Suprapubic skin (tissue), 4 donors: ENCODE measurements at regions not wholly inside any gene's neighbourhood (a gene's known extent, or its start where the extent isn't known, plus 50 kb on each side); places are given as distances from the start of the nearest gene placed in this dataset.

Experiments used
- DNase-seq, 2 donors: peaks; one replicate each; pipeline ENCODE4 v3.0.0-alpha.2; 2019; ENCODE audit warnings: low spot score in 2 of 2
- H3K27ac ChIP-seq: fragments of 200-600 bp; sonication (generic); one replicate; pipeline ENCODE4 v1.5.1; 2019
- H3K27me3 ChIP-seq: fragments of 200-600 bp; sonication (generic); one replicate; pipeline ENCODE4 v1.5.1; 2019
- H3K36me3 ChIP-seq: fragments of 200-600 bp; sonication (generic); one replicate; pipeline ENCODE4 v1.5.1; 2019
- H3K4me1 ChIP-seq: fragments of 200-600 bp; sonication (generic); one replicate; pipeline ENCODE4 v1.5.1; 2019
- H3K4me3 ChIP-seq: fragments of 200-600 bp; sonication (generic); one replicate; pipeline ENCODE4 v1.5.1; 2019; ENCODE audit warnings: mild to moderate bottlenecking
- H3K9me3 ChIP-seq: fragments of 200-600 bp; sonication (generic); one replicate; pipeline ENCODE4 v1.5.1; 2019
- EP300 ChIP-seq: sonication (generic); formaldehyde crosslinking; IDR thresholded peaks from one replicate; pipeline ENCODE4 v1.6.1; 2017; ENCODE audit warnings: antibody characterized with exemption
- POLR2A ChIP-seq, 2 donors: fragments of 450-650 bp; IDR thresholded peaks; one replicate each; pipeline ENCODE4 v1.6.1; 2017; ENCODE audit warnings: antibody characterized with exemption in 2 of 2, mild to moderate bottlenecking in 2 of 2, moderate library complexity in 2 of 2
- POLR2AphosphoS5 ChIP-seq, 3 donors: sonication (generic); formaldehyde crosslinking; IDR thresholded peaks; one replicate each; pipeline ENCODE4 v1.6.1; 2017; ENCODE audit warnings: antibody characterized with exemption in 3 of 3
- WGBS: methylation state at CpG from one replicate; pipeline ENCODE4 v1.1.5; 2018; 5-methylcytosine and 5-hydroxymethylcytosine counted together
- TF ChIP-seq, protein P1 (sequence below), 2 donors: fragments of 200-600 bp in 1 of 2; fragments of 450-650 bp in 1 of 2; sonication (generic) in 1 of 2; IDR thresholded peaks; one replicate each; pipeline ENCODE4 v1.5.1; 2016 to 2019; ENCODE audit warnings: antibody characterized with exemption in 2 of 2, mild to moderate bottlenecking in 1 of 2, moderate library complexity in 1 of 2

DNA sequence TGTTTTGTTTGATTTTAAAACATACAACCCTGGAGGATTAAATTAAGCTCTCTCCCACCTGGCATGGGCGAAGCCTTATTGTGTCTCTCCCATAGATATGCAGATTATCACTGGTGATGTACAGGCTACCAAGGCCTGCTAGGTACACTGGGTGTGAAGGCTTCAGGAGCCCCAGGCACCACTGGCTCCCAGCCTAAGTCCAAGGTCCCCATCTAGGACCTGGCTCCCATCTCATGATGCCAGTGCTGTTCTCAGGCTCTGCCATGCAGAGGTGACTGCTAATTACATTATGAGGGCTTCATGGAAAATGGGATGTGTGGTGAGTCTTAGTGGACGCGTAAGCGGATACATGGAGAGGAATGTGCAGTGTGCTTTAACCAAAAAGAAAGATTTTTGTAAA lies 201.2 kb upstream of the KLHL29 start:
- TF ChIP-seq, protein P1, sequence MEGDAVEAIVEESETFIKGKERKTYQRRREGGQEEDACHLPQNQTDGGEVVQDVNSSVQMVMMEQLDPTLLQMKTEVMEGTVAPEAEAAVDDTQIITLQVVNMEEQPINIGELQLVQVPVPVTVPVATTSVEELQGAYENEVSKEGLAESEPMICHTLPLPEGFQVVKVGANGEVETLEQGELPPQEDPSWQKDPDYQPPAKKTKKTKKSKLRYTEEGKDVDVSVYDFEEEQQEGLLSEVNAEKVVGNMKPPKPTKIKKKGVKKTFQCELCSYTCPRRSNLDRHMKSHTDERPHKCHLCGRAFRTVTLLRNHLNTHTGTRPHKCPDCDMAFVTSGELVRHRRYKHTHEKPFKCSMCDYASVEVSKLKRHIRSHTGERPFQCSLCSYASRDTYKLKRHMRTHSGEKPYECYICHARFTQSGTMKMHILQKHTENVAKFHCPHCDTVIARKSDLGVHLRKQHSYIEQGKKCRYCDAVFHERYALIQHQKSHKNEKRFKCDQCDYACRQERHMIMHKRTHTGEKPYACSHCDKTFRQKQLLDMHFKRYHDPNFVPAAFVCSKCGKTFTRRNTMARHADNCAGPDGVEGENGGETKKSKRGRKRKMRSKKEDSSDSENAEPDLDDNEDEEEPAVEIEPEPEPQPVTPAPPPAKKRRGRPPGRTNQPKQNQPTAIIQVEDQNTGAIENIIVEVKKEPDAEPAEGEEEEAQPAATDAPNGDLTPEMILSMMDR (IDR thresholded peaks at IDR 0.05), result no peak
- TF ChIP-seq POLR2A (IDR thresholded peaks at IDR 0.05) (no peak), POLR2AphosphoS5 (IDR thresholded peaks at IDR 0.05) (no peak), EP300 (no peak)
- H3K4me3 ChIP-seq, result no peak overlapping the region
- no peaks in the 10 kb centered on the region for H3K4me1 ChIP-seq
- no peaks in the 10 kb centered on the region for H3K36me3 ChIP-seq
- H3K27ac ChIP-seq, result no peak overlapping the region
- no peak for DNase-seq
- H3K9me3 ChIP-seq, result no peaks in the 10 kb centered on the region
- no peaks in the 10 kb centered on the region for H3K27me3 ChIP-seq
- WGBS, result 94% methylated on average over 4 of the region's 4 CpGs

DNA sequence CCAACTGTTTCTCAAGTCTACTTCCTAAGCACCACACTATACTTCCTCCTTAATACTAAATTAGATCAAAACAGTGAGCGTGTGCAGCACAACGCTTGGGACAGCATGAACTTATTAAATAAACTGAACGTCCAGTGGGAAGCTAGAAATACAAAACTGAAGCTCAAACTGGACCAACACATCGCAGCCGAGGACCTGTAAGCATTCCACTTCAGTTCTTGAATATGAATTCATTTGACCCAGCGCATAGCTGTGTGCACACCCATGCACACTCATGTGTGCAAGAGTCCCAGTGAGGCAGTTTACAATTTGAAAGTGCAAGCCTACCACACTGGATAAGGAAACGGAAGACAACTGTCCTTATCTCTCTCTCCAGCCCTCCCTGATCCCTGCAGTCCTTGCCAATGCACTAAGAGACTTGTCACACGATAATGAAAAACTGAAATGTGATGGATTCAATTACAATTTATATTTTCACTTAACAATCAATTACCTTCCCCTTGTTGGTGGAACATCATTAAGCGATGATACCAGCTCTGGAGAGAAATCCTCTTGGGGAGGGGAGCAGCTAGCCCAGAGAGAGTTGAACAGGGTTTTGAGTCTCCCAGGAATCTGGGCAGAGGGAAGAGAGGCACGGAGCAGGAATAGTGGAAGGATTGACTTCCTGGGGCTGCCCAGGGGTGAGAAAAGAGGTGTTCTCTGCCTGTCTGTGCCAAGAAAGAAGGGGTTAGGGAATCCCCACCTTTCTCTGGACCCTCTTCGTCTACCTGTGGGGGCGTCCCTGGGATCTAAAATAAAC lies 186.5 kb upstream of the KLHL29 start:
- 75% methylated on average over 12 of the region's 12 CpGs for WGBS
- no peak for TF ChIP-seq EP300
- no peak for TF ChIP-seq POLR2AphosphoS5 (IDR thresholded peaks at IDR 0.05)
- TF ChIP-seq, protein P1 (IDR thresholded peaks at IDR 0.05), result no peak
- no peak for TF ChIP-seq POLR2A (IDR thresholded peaks at IDR 0.05)
- no peaks in the 10 kb centered on the region for H3K4me1 ChIP-seq
- no peak overlapping the region for H3K27ac ChIP-seq
- H3K27me3 ChIP-seq, result no peaks in the 10 kb centered on the region
- no peak overlapping the region for H3K4me3 ChIP-seq
- H3K9me3 ChIP-seq, result peaks cover 3% of the 10 kb centered on the region
- H3K36me3 ChIP-seq, result no peaks in the 10 kb centered on the region
- DNase-seq, result no peak

DNA sequence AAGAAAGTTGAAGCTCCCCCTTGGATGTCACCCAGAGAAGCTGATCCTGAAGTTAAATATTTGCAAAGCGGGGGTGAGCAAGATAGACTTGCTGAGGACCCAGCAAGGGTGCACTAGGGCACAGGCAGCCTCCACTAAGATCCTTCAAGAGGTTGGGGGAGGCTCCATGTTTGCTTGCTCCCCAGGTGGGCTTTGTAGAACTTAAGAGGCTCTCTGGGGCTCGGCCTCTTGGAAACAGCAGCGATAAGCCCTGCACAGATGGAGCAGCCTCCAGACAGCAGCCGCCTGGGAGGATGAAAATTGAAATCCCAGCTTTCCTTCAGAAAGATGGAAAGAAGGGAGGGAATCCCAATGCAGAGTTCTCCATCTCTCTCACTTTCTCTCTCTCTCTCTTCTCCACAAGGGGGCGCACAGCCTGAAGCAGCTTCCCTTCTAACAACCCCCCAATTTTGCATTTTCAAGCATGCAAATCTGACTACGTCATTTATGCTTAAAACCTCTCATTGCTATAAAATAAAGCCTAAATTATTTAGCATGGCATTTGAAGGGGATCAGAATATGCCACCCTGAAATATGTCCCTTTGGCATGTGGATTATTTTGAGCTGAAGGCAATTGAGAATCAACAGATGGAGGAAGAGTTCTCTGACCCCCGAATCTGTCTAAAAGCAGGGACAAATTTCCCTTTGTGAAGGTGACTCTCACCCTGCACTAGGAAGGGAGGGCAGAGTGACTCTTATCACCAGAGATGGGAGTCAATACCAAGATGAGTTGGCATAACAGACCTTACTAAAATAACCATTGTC lies 185.7 kb upstream of the KLHL29 start:
- no peak overlapping the region for H3K4me3 ChIP-seq
- no peak for TF ChIP-seq EP300
- TF ChIP-seq, protein P1 (IDR thresholded peaks at IDR 0.05), result peak in 1 of 2 donors; percentile 5
- no peak for DNase-seq
- WGBS, result 80% methylated on average over 7 of the region's 7 CpGs
- H3K27me3 ChIP-seq, result no peaks in the 10 kb centered on the region
- no peaks in the 10 kb centered on the region for H3K4me1 ChIP-seq
- H3K27ac ChIP-seq, result no peak overlapping the region
- no peaks in the 10 kb centered on the region for H3K36me3 ChIP-seq
- H3K9me3 ChIP-seq, result peaks cover 3% of the 10 kb centered on the region

DNA sequence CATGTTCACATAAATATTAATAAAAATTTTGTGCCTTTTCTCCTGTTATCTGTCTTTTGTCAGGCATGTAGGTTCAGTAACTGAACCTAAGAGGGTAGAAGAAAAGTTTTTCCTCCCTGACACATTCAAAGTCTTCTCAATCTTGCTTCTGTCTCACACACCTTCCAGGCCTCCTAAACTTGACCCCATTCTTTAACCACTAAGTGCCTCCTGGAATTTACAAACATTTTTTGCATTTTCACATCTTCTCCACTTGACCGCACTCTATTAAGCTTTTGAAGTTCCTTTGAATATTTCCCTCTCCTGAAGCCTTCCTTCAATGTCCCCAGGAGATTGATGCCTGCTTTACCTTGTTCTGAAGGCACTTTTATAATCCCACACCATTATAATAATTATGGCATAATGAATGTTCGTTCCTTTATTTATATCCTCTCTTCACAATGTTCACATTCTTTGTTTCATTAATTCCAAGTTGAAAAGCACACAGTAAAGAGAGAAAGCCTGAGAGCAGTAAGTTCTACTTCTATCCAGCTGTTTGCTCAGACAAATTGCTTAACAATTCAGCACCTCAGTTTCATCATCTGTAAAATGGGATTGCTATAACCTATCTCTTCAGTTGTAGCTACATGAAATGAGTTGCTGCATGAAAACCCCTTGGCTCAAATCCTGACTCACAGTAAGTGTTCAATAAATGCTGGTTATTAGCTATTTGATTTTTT lies 184.8 kb upstream of the KLHL29 start:
- TF ChIP-seq POLR2AphosphoS5 (IDR thresholded peaks at IDR 0.05) (no peak), EP300 (no peak), POLR2A (IDR thresholded peaks at IDR 0.05) (no peak)
- TF ChIP-seq, protein P1 (IDR thresholded peaks at IDR 0.05), result no peak
- DNase-seq, result no peak
- Histone ChIP-seq H3K36me3 (no peaks in the 10 kb centered on the region), H3K27ac (no peak overlapping the region), H3K27me3 (no peaks in the 10 kb centered on the region), H3K9me3 (peaks cover 3% of the 10 kb centered on the region), H3K4me3 (no peak overlapping the region), H3K4me1 (no peaks in the 10 kb centered on the region)
- 91% methylated on average over 2 of the region's 2 CpGs for WGBS

DNA sequence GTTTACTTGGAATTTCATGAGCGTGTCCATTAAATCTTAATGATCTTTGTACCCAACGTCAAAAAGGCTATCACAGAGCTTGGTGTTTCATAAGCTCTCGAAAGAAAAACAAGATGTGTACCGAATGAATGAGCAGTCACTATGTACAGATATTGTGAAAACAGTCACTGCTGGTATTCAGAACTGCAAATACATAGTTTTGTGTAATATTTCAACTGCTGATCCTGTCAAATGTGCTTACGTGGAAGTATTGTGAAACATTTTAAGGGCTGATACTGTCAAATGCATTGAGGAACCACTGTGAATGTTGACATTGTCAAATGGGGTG lies 184.2 kb upstream of the KLHL29 start:
- Histone ChIP-seq H3K27me3 (no peaks in the 10 kb centered on the region), H3K27ac (no peak overlapping the region), H3K9me3 (peaks cover 3% of the 10 kb centered on the region), H3K4me1 (no peaks in the 10 kb centered on the region), H3K4me3 (no peak overlapping the region), H3K36me3 (no peaks in the 10 kb centered on the region)
- TF ChIP-seq POLR2AphosphoS5 (IDR thresholded peaks at IDR 0.05), result no peak
- TF ChIP-seq, protein P1 (IDR thresholded peaks at IDR 0.05), result no peak
- no peak for TF ChIP-seq POLR2A (IDR thresholded peaks at IDR 0.05)
- TF ChIP-seq EP300, result no peak
- no peak for DNase-seq
- WGBS, result 73% methylated on average over 5 of the region's 5 CpGs
